Cardiac muscle cell (in vitro differentiated cells and primary cell): ENCODE measurements at regions not wholly inside any gene's neighbourhood (a gene's known extent, or its start where the extent isn't known, plus 50 kb on each side); places are given as distances from the start of the nearest gene placed in this dataset.
"Not testable (repeated sequence)": the region's sequence is repeated elsewhere in the genome, so short reads cannot be mapped to it uniquely, and the experiment has no call there.

Experiments
- DNase-seq, 2 donors: peaks; one replicate each; pipeline versions ENCODE4 v3.0.0 to v3.0.0-alpha.2; 2010 to 2017; ENCODE audit warnings: low read depth in 1 of 2, low spot score in 1 of 2
- H3K27ac ChIP-seq: fragments of 200-600 bp; sonication (generic); 2 replicates; pipeline ENCODE4 v1.5.1; 2016
- H3K27me3 ChIP-seq: fragments of 200-600 bp; sonication (generic); 2 replicates; pipeline ENCODE4 v1.6.0; 2016; ENCODE audit warnings: control low read depth
- H3K36me3 ChIP-seq: fragments of 200-600 bp; sonication (generic); 2 replicates; pipeline ENCODE4 v1.5.1; 2016; ENCODE audit warnings: control low read depth
- H3K4me1 ChIP-seq: fragments of 200-600 bp; sonication (generic); 2 replicates; pipeline ENCODE4 v1.8.1; 2017; ENCODE audit warnings: low read depth, mild to moderate bottlenecking, mixed run types
- H3K4me3 ChIP-seq: fragments of 200-600 bp; sonication (generic); 2 replicates; pipeline ENCODE4 v1.5.1; 2016; ENCODE audit warnings: mild to moderate bottlenecking
- H3K9me3 ChIP-seq: fragments of 200-600 bp; sonication (generic); 2 replicates; pipeline ENCODE4 v1.5.1; 2017; ENCODE audit warnings: low read depth, mild to moderate bottlenecking, control low read depth
- CTCF ChIP-seq: IDR thresholded peaks from 2 replicates; pipeline ENCODE4 v1.5.1; 2012; ENCODE audit warnings: low read depth, mild to moderate bottlenecking, low read length

- Histone ChIP-seq H3K27me3 (no peaks in the 10 kb centered on the region), H3K9me3 (no peaks in the 10 kb centered on the region), H3K4me1 (peaks cover 13% of the 10 kb centered on the region), H3K4me3 (no peak overlapping the region), H3K36me3 (no peaks in the 10 kb centered on the region), H3K27ac (peak overlapping the region; percentile 39)
- DNase-seq: peak in 1 of 2 donors; percentile 36
- TF ChIP-seq CTCF: no peak
Observed at GRCh38 chr12:67716817-67717216, 68.3 kb downstream of the DYRK2 start.

- H3K4me1 ChIP-seq: peaks cover 13% of the 10 kb centered on the region
- H3K4me3 ChIP-seq, H3K9me3 ChIP-seq, DNase-seq, H3K27me3 ChIP-seq, H3K36me3 ChIP-seq, H3K27ac ChIP-seq: not testable (repeated sequence)
Observed at GRCh38 chr12:67719303-67719702, 70.8 kb downstream of the DYRK2 start.

- Histone ChIP-seq H3K4me1 (peaks cover 13% of the 10 kb centered on the region), H3K9me3 (no peaks in the 10 kb centered on the region), H3K4me3 (no peak overlapping the region), H3K36me3 (no peaks in the 10 kb centered on the region), H3K27me3 (no peaks in the 10 kb centered on the region), H3K27ac (no peak overlapping the region)
- TF ChIP-seq CTCF: no peak
- peak in 1 of 2 donors; percentile 38 for DNase-seq
Observed at GRCh38 chr12:67720351-67720856, 71.9 kb downstream of the DYRK2 start.

GRCh38 chr12:67721248-67721647, 72.7 kb downstream of the DYRK2 start:
- no peaks in the 10 kb centered on the region for H3K27me3 ChIP-seq
- peak; percentile 15 to 37 for DNase-seq
- H3K4me3 ChIP-seq: no peak overlapping the region
- peak overlapping the region; percentile 38 for H3K27ac ChIP-seq
- H3K9me3 ChIP-seq: no peaks in the 10 kb centered on the region
- H3K36me3 ChIP-seq: no peaks in the 10 kb centered on the region
- no peak for TF ChIP-seq CTCF
- H3K4me1 ChIP-seq: peaks cover 13% of the 10 kb centered on the region

- Histone ChIP-seq H3K36me3 (no peaks in the 10 kb centered on the region), H3K4me3 (no peak overlapping the region), H3K27ac (no peak overlapping the region), H3K4me1 (peaks cover 9% of the 10 kb centered on the region), H3K9me3 (no peaks in the 10 kb centered on the region), H3K27me3 (no peaks in the 10 kb centered on the region)
- TF ChIP-seq CTCF: no peak
- DNase-seq: no peak
Observed at GRCh38 chr12:67722296-67722695, 73.8 kb downstream of the DYRK2 start.

- Histone ChIP-seq H3K27ac (no peak overlapping the region), H3K4me3 (no peak overlapping the region), H3K4me1 (no peaks in the 10 kb centered on the region), H3K36me3 (no peaks in the 10 kb centered on the region), H3K27me3 (no peaks in the 10 kb centered on the region), H3K9me3 (no peaks in the 10 kb centered on the region)
- TF ChIP-seq CTCF: no peak
- DNase-seq: no peak
Observed at GRCh38 chr12:67726868-67727267, 78.3 kb downstream of the DYRK2 start.
